Hematopoietic multipotent progenitor cell treated with erythropoietin and hydrocortisone succinate and interleukin-3 and kit ligand, for 17 days (in vitro differentiated cells): ENCODE measurements at regions not wholly inside any gene's neighbourhood (a gene's known extent, or its start where the extent isn't known, plus 50 kb on each side); places are given as distances from the start of the nearest gene placed in this dataset.

Experiments
- DNase-seq: peaks from one replicate; pipeline ENCODE4 v3.0.0-alpha.2; 2015; ENCODE audit warnings: low spot score

DNA sequence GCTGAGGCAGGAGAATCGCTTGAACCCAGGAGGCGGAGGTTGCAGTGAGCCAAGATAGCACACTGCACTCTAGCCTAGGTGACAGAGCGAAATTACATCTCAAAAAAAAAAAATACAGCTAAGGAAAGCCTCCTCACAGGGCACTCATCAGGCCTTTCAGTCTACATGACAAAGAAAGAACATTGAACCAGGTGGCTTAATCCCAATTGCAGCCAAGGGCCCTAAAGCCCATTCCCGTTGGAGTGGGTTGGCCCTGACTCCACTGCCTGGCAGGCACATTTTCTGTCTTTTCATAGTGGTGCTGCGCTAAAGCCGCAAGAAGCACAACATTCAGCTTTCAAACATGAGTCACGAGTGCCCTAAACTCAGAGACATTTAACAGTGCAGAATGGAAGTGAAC lies 372.5 kb downstream of the RNF144A start:
- no peak for DNase-seq

DNA sequence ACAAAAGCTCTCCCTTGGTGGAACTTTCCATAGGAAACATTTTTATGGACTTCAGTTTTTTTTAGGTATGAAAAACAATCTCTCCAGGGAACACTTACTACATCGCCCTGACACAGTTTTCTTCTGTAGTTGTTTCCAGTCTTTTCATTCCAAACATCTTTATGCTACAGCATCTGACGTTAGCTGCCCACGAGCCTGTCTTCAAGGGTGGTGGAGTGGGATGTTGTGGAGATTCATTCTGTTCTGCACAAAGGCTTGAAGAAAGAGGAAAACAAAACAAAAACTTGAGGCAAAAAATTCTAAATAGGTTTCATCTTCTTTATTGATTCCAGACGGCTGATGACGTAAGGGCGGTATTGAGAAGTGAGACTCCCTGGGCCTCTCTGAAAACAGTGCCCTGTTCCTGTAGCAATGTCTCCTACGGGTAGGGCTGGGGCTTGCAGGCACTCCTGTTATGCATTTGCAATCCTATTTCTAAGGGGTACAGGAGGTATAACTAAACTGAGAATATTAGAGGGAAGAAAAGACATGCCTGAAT lies 375.0 kb downstream of the RNF144A start:
- DNase-seq, result no peak

DNA sequence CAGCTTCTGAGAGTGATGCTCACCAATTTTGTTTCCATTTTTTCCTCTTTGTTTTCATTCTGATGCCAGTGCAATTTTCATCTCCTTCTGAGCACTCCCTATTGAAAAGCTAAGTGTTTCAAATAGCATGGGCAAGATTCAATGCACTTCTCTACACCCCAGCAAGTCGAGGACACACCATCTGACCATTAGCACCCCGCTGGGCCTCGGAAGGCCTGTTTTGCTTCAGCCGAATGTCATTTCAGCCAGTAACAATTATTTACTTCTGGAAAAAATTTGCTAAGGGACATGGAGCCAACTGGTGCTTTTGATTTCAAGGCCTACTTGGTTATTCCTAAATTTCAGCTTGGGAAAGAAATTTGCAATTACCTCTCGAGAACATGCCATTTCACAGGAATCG lies 392.4 kb downstream of the RNF144A start:
- no peak for DNase-seq

DNA sequence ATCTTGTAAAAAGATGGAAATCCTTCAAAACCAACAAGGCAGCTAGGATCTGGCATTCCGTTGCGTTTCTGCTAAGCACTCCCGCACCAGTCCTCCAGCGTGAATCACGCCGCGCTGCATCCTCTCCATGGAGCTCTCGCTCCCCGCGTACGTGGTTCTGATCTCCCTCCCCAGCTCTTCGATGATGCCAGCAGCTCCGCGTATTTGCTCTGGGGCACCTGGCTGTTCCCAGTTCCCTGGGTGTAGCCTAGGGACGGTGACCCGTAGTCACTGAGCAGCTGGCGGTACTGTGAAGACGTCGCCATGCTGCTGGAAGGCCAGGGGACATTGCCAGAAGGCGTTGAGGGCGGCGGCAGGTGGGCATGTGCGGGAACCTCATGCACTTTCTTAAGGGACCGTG lies 407.5 kb downstream of the RNF144A start:
- no peak for DNase-seq

DNA sequence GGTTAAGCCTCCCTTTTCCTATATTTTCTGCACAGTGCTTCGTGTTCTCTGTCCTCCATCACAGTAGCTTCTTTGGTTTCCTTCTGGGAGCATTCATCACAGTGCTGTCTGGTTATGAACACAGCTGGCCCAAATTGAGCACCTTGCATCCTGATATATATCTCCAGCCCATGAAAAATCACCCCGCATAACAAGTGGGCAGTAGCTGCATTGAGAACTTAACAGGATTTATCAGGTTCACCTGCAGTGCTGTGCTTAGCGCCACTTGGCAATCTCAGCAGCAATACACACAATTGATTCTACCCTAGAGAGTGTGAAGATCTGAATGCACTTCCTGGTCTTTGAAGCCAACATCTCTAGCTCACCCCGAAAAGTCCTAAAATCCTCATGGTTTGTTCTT lies 408.0 kb downstream of the RNF144A start:
- no peak for DNase-seq

DNA sequence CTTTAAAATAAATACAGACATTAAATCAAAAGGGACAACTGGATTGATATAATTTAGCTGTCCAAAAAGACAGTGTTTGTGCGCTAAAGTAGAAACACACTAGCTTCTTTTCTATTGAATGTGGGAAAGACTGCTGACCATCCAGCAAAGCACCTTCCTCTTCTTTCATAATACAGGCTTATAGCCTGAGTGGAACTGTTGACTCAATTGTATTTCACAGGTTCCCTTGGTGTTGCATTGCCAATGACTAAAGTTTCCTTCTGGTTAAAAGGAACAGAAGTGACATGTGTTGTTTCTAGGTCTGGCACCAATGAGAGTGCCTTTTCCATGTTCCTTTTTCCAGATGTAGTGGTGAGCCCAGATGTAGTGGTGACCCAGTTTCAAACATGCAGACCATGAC lies 412.3 kb downstream of the RNF144A start:
- no peak for DNase-seq

DNA sequence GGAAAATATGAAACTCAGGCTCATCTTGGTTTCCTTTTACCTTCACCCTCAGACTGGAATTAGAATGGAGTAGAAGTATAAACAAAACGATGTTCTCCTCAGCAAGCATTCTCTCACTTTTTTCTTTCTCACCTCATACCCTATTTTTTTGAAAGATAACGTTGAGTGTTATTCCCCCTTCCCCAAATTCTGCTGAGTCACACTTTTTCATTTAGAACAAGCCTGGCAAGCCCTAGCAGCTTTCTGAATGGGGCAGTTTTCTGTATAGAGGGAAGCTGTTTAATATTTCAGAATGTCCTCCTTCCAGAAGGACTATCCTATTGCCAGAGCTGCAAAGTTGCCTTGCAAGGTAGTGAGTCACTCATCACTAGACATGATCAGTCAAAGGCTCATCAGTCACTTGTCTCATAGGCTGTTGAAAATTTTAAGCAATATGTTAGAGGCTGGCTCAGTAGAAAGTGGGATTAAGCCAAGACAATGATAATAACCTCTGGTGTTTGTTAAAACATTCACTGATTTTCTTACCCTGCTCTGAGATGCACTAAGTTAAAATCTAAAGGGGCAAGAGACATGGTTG lies 416.1 kb downstream of the RNF144A start:
- no peak for DNase-seq

DNA sequence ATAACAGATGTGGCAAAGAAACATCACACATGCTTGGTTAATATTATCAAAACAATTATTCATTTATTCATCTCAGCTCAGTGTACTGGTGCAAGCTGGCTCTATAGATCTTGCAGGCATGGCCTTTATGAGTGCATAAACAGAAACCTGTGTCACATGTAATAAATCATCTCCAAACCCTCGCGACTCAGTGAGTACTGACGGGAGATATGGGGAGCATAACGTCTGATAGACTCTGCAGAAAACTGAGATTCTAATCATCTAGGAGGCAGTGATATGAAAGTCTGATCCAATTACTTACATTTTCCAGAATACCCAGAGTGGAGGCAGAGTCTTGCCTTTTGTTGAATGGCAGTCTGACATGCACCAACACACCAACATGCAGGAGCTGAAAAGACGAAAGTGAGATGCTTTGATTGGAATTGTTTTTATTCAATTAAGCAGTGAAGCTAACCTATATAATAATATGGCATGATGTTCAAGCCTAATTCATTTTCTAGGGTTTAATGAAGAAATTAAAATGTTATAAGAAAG lies 416.8 kb downstream of the RNF144A start:
- DNase-seq, result no peak

DNA sequence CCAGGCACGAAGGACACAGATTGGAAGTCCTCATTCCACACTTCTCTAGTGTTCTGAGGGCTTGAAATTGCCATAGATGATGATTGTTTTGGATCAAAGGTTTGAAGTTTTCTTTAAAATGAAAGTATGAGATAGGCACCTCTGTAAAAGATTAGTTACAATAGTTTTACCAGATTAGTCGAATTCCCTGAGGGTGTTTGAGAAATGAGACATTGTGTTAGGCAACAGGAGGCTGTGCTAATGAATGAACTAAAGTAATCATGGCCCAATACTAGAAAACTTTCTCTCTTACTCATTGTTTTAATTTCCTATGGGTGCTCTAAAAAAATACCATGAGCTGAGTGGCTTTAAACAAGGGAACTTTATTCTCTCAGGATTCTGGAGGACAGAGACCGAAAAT lies 421.7 kb downstream of the RNF144A start:
- DNase-seq, result no peak

DNA sequence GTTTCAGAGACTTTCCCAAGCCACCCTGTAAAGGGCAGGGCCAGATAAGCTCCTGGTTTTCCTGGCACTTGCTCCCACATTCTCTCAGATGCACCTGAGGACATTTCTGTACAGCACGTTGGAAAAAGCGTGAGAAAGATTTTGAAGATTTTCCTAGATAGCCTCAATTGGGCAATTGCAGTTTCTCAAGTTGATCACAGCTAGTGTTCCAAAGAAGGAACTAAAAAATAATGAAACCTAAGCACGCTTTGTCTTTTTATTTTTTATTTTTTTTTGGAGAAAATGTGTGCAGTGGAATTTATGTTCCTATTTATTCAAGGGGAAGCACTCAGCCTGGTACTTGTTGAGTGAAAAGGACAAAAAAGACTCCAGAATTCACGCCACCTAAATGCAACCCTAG lies 429.1 kb downstream of the RNF144A start:
- DNase-seq, result no peak

DNA sequence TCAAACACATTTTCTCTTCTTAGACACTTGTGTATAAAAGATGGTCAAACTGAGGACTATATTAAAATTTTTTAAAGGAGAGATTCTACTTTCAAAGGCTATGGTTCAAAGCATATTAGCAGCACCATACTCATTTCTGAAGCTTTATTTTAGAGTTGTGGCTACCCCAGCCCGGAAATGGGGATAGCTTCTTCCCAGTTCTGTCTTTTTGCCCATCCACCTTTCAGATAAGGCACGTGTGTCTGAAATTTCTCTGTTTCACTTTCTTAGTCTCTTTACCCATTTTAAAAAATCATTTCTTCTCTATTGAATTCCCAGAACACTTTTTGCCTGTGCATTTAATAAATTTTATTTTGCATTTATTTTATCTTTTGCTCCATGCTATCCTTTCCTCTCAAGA lies 431.5 kb downstream of the RNF144A start:
- DNase-seq, result no peak

DNA sequence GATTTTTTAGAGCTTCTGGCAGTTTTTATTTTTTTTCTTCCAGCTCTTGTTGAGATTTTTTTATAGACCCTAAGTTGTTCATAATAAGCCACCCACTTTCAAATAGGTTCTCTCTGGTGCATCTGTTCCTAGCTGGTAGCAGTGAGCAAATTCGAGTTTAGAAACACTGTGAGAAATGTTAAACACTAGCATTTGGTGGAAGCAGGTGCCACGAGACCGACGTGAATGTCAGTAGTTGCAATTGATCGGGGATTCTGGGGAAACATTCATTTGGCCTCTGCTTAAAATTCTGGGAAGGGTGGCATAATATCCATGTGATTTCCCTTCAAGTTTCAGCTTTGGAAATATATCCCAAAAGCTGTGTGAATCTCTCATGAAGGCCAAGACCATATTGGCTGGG lies 435.0 kb downstream of the RNF144A start:
- no peak for DNase-seq

DNA sequence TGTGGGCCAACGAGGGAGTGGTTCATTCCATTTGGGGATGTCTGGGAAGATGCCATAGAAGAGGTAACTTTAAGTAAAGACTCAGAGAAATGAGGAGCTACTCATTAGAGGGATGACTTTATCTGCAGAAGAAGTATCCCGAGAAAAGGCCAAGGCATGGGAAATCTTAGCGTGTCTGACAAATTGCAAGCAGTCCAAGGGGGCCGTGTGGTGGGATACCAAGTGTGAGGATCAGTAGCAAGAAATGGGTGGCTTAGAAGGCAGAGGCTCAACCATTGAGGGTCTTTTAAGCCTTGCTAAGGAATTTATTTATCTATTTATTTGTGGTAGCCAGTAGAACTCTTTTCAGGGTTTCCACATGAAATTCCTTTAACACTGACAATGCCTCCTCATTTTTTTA lies 436.4 kb downstream of the RNF144A start:
- no peak for DNase-seq

DNA sequence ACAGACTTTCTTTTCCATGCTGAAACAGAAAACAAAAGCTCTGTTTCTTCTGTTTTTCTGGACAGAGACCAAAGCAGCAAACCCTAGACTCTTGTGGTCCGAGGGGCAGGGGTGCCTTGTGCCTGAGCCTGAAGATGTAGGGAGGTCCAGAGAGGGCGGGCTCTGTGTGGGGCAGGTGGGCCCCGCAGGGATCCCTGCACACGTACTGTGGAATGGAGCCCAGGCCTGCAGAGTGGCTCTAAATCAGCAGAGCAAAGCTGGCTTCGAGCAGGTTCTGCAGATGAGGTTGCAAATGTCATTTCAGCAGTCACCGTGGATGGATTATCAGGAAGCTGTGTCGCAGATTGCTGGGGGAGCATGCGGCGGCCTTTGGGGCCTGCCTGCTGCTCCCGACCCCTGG lies 438.6 kb downstream of the RNF144A start:
- DNase-seq, result no peak

DNA sequence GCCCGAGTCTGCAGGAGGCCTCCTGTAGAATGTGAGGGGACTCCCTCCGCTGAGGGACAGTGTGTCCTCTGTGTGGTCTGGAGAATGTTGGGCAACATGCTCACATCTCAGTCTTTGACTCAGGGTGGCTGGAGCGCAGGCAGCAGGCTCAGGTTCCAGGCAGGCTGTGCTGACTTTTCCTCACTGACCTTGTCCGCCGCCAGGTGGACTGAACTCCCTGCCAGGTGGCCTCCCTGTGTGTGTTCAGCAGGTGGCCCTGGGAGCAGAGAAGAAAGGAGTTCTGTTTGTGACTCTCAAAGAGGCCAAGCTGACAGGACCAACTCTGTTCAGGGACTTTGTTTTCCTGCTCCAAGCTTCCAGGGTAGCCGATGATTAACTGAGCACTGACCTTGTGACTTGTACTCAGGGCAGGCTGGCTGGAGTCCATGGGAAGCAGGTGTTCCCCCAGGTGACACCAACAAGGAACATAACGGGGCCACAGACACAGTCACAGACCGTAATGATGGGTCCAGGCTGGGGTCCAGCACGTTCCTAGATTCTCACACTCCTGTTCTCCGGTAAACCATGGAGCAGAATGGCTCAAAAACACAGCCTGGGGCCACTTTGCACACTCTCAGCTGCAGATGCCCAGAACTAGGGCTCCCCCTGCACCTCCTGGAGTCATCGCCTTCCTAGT lies 439.8 kb downstream of the RNF144A start:
- no peak for DNase-seq

DNA sequence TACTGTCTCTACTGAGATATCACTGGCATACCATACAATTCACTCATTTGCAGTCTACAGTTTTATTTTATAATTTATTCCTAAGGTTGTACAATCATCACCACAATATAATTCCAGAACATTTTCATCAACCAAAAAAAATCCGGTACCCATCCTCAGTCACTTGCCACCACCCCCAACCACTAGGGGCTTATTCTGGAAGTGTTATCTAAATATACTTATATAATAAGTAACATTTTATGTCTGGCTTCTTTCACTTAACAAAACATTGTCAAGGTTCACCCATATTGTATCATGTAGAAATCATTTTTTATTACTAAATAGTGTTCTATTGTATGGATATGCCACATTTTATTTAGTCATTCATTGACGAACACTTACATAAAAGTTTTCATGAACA lies 440.8 kb downstream of the RNF144A start:
- DNase-seq, result no peak

DNA sequence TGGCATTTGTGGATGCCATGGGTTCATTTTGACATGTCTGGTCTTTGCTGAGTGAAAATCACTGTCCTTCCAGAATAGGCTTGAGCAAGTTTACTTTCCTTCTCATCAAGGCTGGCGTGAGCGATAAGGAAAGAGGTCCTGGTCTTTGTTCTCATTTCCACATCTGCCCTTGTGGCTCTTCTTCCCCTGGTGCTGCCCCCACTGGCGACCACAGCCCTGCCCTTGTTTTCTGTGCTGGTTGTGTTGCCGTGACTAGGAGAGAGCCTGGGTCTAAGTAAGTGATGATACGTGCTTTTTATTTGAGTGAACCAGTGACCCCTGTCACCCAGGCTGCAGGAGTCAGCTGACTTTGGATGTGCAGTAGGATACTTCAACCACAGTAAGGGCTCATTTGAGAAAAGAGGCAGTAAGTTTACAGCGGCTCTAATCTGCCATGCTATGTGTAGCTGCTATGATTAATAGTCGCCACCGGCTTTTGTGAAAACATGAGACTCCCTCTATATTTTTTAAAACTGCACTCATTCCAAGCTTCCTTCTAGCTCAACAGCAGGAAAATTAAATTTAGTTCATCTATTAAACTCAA lies 441.7 kb downstream of the RNF144A start:
- DNase-seq, result no peak

DNA sequence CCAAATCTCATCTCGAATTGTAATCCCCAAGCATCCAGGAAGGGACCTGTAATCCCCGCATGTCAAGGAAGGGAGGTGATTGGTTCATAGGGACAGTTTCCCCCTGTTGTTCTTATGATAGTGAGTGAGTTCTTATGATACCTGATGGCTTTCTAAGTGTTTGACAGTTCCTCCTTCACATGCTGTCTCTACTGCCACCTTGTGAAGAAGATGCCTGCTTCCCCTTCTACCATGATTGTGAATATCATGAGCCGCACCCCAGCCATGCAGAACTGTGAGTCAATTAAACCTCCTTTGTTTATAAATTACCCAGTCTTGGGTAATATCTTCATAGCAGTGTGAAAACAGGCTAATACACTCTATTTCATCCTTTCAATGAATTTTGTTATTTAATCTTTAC lies 446.7 kb downstream of the RNF144A start:
- DNase-seq, result no peak

DNA sequence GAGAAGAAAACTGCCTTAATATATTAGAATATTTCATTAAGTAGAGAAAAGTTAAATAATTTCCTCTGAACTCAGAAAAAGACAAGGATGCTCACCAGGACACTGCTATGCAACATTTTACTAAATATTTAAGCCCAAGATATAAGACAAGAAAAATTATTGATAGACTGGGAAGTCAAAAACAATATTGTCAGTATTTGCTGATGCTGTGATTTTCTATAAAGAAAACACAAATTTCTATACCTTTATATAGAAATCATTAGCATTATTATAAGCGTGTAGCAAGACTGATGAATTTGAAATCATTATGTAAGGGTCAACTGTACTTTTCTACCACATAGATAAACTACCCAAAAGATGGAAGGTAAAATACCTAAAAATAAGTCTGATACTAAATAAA lies 451.0 kb downstream of the RNF144A start:
- DNase-seq, result no peak

DNA sequence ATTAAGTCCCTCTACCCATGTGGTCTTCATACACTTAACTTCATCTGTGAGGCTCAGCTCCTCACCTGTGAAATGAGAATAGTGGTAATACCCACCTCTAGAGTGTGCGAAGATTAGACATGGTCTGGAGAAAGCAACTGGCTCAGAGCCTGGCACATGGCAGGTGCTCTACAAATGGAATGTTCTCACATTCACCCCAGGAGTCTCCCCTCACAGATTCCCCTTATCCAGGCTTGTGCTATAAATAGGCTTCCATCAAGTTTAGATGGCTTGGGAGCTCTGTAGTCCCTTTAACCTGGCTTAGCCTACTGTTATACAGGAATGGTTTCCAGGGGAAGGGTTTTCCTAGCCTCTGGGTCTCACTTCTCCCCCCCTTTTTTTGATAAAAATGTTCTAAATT lies 455.9 kb downstream of the RNF144A start:
- DNase-seq, result no peak

DNA sequence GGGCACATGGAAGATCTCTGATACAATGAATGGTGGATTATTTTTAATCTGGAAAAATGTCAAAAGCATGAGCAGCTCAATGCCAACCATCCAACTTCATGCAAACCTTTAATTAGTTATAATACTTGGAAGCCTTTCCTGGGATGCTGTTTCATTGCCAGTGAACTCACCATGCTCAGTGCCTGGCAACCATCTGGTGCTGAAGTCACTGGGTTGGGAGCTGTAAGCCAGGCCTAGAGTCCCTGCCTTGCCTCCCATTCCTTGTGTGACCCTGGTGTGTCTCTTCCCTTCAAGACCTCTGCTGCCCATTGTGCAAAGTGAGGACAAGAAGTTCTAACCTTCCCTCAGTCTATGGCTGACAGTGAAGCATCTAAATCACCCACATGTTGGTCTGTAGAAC lies 458.7 kb downstream of the RNF144A start:
- DNase-seq, result no peak

DNA sequence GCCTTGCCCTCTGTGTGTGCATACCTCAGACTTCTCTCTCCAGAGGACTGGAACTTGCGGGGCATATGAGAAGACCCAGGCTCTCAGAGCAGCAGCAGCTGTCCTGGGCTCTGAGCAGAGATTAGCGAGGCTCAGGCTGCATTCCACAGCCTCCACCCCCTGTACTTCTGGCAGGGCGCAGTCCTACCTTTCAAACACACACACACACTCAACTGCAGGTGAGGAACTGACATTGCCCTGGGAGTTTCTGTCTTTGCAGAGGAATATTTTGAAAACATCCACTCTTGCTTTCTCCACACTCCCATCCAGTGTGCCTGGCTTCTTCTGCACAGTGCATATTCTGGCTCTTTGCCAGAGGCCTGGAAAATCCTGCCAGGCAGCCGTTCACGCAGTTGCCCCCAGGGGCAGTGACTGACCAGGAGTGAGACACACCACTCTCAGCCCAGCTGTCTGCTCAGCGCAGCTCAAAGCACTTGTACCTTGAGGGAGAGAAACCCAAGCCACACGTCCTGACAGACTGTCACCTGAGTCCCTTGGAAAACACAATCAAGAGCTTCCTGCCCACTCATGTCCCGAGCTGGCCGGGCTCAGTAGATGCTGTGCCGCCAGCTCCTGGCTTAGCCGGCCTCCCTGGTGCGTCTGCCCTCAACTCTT lies 460.8 kb downstream of the RNF144A start:
- no peak for DNase-seq

DNA sequence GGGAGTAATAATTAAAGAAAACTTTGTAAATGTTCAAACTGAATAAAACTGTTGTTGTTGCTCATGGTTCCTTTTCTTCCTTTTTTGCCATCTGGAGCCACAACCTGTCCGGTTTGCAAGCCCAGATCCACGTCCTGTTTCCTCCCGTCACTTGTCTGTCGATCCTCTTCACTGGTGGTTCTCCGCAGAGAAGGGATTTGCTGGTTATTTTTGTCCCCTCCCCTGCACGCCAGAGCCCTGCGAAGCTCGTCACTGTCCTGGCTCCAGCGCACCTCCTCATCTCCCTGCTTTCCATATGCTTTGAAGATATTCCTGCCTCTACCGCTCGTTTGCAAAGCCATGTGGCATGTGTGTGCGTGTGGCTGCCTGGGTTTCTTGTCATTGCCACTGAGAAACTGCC lies 461.4 kb downstream of the RNF144A start:
- DNase-seq, result no peak
